KMS-11 (cell line): ENCODE measurements at regions not wholly inside any gene's neighbourhood (a gene's known extent, or its start where the extent isn't known, plus 50 kb on each side); places are given as distances from the start of the nearest gene placed in this dataset.

ENCODE experiments used
- H2AFZ ChIP-seq: fragments of 200-600 bp; sonication (generic); 2 replicates; pipeline ENCODE4 v1.6.1; 2016; ENCODE audit warnings: antibody characterized with exemption, mixed run types, low read depth
- H3K27ac ChIP-seq: fragments of 200-600 bp; sonication (generic); 2 replicates; pipeline ENCODE4 v1.6.1; 2016; ENCODE audit warnings: mild to moderate bottlenecking, mixed run types
- H3K27me3 ChIP-seq: fragments of 200-600 bp; sonication (generic); 2 replicates; pipeline ENCODE4 v1.6.1; 2017; ENCODE audit warnings: mild to moderate bottlenecking, low read depth, mixed run types, moderate library complexity; ENCODE audit not compliant: insufficient read depth
- H3K36me3 ChIP-seq: fragments of 200-600 bp; sonication (generic); 2 replicates; pipeline ENCODE4 v1.6.1; 2017; ENCODE audit warnings: mild to moderate bottlenecking, mixed run types; ENCODE audit not compliant: insufficient read depth
- H3K4me1 ChIP-seq: fragments of 200-600 bp; sonication (generic); 2 replicates; pipeline ENCODE4 v1.6.1; 2016; ENCODE audit warnings: mild to moderate bottlenecking, low read depth, mixed run types; ENCODE audit not compliant: poor library complexity, severe bottlenecking
- H3K4me2 ChIP-seq: fragments of 200-600 bp; sonication (generic); 2 replicates; pipeline ENCODE4 v1.7.0; 2016; ENCODE audit warnings: mild to moderate bottlenecking, mixed run types
- H3K4me3 ChIP-seq: fragments of 200-600 bp; sonication (generic); IDR thresholded peaks from 2 replicates; pipeline ENCODE4 v1.6.1; 2017; ENCODE audit warnings: low read depth, low read length, mixed read lengths; ENCODE audit not compliant: insufficient read depth
- H3K79me2 ChIP-seq: fragments of 200-600 bp; sonication (generic); 2 replicates; pipeline ENCODE4 v1.6.1; 2016; ENCODE audit warnings: low read depth, mixed run types; ENCODE audit not compliant: insufficient read depth
- H3K9ac ChIP-seq: fragments of 200-600 bp; sonication (generic); 2 replicates; pipeline ENCODE4 v1.6.1; 2016; ENCODE audit warnings: mild to moderate bottlenecking, mixed run types
- H4K20me1 ChIP-seq: fragments of 200-600 bp; sonication (generic); 2 replicates; pipeline ENCODE4 v1.6.1; 2016; ENCODE audit warnings: mild to moderate bottlenecking, mixed run types; ENCODE audit not compliant: insufficient read depth
- TF ChIP-seq, protein P1 (sequence below): fragments of 200-600 bp; sonication (generic); conservative IDR thresholded peaks from 2 replicates; pipeline ENCODE4 v1.6.1; 2017; ENCODE audit warnings: low read depth, mild to moderate bottlenecking, antibody characterized with exemption, low read length, moderate library complexity, mixed read lengths

DNA sequence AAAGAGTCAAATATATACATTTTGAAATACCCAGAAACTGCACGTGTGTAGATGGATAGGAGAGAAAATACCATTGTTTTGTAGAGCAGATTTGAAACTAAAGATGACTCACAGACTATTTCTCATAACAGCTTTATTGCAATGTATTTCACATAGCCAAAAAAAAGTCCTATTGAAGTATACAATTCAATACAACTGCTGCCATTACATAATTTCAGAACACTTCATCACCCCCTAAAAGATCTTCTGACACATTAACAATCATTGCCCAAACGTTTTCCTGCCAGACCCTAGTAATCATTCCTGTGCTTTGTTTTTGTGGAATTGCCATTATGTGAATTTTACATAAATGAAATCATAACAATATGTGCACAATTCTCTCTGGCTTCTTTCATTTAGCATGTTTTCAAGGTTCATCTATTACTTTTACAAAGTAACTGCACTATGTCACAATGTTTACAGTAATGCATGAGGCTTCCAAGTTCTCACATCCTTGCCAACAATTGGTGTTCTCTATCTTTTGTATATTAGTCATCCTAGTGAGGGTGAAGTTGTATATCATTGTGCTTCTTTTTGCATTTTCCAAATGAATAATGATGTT lies 378.6 kb upstream of the CWC22 start:
- no peak overlapping the region for H3K27ac ChIP-seq
- no peak overlapping the region for H3K4me2 ChIP-seq
- H3K4me3 ChIP-seq: no peak overlapping the region
- H3K4me1 ChIP-seq: no peaks in the 10 kb centered on the region
- TF ChIP-seq, protein P1, sequence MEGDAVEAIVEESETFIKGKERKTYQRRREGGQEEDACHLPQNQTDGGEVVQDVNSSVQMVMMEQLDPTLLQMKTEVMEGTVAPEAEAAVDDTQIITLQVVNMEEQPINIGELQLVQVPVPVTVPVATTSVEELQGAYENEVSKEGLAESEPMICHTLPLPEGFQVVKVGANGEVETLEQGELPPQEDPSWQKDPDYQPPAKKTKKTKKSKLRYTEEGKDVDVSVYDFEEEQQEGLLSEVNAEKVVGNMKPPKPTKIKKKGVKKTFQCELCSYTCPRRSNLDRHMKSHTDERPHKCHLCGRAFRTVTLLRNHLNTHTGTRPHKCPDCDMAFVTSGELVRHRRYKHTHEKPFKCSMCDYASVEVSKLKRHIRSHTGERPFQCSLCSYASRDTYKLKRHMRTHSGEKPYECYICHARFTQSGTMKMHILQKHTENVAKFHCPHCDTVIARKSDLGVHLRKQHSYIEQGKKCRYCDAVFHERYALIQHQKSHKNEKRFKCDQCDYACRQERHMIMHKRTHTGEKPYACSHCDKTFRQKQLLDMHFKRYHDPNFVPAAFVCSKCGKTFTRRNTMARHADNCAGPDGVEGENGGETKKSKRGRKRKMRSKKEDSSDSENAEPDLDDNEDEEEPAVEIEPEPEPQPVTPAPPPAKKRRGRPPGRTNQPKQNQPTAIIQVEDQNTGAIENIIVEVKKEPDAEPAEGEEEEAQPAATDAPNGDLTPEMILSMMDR: no peak
- H3K27me3 ChIP-seq: no peaks in the 10 kb centered on the region
- no peaks in the 10 kb centered on the region for H3K36me3 ChIP-seq
- H3K9ac ChIP-seq: no peak overlapping the region
- no peaks in the 10 kb centered on the region for H3K79me2 ChIP-seq
- H2AFZ ChIP-seq: no peak overlapping the region
- H4K20me1 ChIP-seq: no peaks in the 10 kb centered on the region

DNA sequence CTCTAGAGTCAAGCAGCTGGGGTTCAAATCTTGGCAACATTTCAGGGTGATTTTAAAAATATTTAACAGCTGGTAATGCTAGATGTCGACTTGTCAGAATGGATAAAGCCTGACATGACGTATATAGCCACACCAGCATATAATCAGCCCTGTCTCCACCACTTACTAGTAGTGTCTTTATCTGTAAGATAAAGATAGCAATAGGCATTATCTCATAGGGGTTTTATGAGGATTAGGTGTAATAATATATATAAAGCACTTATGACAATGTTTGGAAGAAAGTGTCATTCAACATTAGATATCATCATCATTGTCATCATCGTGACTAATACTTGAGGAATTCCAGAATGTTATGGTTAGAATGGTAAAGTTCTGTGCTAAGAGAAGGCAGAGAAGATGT lies 369.0 kb upstream of the CWC22 start:
- no peaks in the 10 kb centered on the region for H3K79me2 ChIP-seq
- no peak overlapping the region for H3K4me2 ChIP-seq
- no peaks in the 10 kb centered on the region for H3K27me3 ChIP-seq
- TF ChIP-seq, protein P1: no peak
- H3K36me3 ChIP-seq: no peaks in the 10 kb centered on the region
- no peak overlapping the region for H3K4me3 ChIP-seq
- H3K27ac ChIP-seq: no peak overlapping the region
- H3K9ac ChIP-seq: no peak overlapping the region
- no peaks in the 10 kb centered on the region for H3K4me1 ChIP-seq
- no peak overlapping the region for H2AFZ ChIP-seq
- H4K20me1 ChIP-seq: no peaks in the 10 kb centered on the region

DNA sequence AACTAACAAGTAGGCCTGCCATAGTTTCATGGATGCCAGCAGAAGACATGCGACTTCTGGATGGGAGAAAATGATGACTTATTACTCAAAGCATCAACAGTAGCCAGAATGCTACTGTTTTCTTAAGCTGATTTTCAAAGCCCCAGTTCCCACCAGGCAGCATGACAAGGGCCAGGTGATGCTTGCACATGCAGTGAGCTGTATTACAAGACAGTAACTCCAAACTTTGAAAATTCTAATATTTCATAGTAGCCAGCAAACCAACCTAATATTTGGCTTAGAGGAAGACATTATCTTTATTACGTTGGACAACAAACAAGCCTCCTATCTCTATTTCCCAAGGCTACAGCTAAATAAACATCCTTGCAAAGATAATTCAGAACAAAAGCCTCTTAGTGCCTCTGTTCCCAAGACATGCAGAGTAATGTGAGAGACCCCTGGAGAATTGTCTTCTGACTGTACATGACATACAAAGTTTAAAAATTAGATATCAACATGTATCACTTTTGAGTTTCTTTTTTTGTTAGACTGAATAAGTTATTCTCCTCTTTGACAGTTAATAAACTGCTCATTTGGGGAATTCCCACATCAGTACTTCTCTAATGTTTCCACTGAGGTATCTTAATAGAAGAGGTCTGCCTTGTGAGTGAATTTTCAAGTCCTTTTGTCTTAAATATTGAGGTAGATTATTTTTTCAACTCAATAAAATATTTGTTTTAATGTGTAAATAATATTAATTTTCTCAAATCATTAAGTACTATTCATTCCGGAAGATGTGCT lies 367.6 kb upstream of the CWC22 start:
- no peak overlapping the region for H3K4me2 ChIP-seq
- H3K27me3 ChIP-seq: no peaks in the 10 kb centered on the region
- no peak overlapping the region for H2AFZ ChIP-seq
- H3K79me2 ChIP-seq: no peaks in the 10 kb centered on the region
- H4K20me1 ChIP-seq: no peaks in the 10 kb centered on the region
- no peak overlapping the region for H3K4me3 ChIP-seq
- H3K27ac ChIP-seq: no peak overlapping the region
- no peaks in the 10 kb centered on the region for H3K4me1 ChIP-seq
- TF ChIP-seq, protein P1: no peak
- H3K36me3 ChIP-seq: no peaks in the 10 kb centered on the region
- H3K9ac ChIP-seq: no peak overlapping the region

DNA sequence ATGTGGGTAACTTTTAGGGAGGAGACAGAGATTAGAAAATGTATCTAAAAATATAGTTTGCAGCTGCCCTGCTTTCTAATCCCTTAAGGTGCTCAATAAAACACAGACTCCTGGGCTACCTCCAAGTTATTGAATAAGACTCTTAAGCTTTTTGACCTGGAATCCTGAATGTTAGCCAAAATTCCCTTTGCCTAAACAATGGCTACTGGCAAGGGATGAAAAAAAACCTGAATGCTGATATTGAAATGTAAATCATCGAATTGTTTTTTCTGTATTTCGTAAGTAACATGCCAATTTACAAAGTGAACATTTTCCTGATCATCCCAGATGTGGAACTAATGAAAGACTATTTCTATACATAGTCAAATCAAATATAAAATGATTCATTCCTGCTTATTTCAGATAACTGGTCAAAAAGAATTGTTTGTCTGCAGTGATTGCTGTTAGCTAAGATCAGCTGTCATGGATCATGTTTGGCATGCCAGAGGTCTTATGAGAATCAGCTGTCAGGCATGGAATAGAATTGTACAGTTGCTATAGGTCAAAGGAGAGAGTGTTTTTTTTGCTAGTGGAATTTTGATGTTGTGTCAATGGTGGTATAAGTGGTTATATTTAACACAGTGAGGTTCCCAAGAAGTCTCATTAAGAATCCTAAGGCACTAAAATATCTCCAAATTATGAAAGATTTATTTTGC lies 363.6 kb upstream of the CWC22 start:
- Histone ChIP-seq H3K79me2 (no peaks in the 10 kb centered on the region), H3K4me1 (no peaks in the 10 kb centered on the region), H3K4me2 (no peak overlapping the region), H3K36me3 (no peaks in the 10 kb centered on the region), H2AFZ (no peak overlapping the region), H3K27ac (no peak overlapping the region), H3K4me3 (no peak overlapping the region), H3K27me3 (no peaks in the 10 kb centered on the region), H4K20me1 (no peaks in the 10 kb centered on the region), H3K9ac (no peak overlapping the region)
- TF ChIP-seq, protein P1: no peak
